Sigmoid colon (tissue), 6 donors: ENCODE measurements at regions not wholly inside any gene's neighbourhood (a gene's known extent, or its start where the extent isn't known, plus 50 kb on each side); places are given as distances from the start of the nearest gene placed in this dataset.
"Not testable (repeated sequence)": the region's sequence is repeated elsewhere in the genome, so short reads cannot be mapped to it uniquely, and the experiment has no call there.

Experiments
- DNase-seq: peaks from one replicate; pipeline ENCODE4 v3.0.0-alpha.2; 2019
- H3K27ac ChIP-seq, 4 donors: fragments of 200-600 bp; sonication (generic); one replicate each; pipeline ENCODE4 v1.5.1; 2016 to 2019; ENCODE audit warnings: mild to moderate bottlenecking in 1 of 4
- H3K27me3 ChIP-seq, 3 donors: fragments of 200-600 bp; sonication (generic); one replicate each; pipeline ENCODE4 v1.5.1; 2019; ENCODE audit warnings: mild to moderate bottlenecking in 1 of 3
- H3K36me3 ChIP-seq, 4 donors: fragments of 200-600 bp; sonication (generic); one replicate each; pipeline ENCODE4 v1.5.1; 2016 to 2019
- H3K4me1 ChIP-seq, 4 donors: fragments of 200-600 bp; sonication (generic); one replicate each; pipeline ENCODE4 v1.5.1; 2017 to 2019
- H3K4me3 ChIP-seq, 4 donors: fragments of 200-600 bp; sonication (generic); one replicate each; pipeline ENCODE4 v1.5.1; 2017 to 2019; ENCODE audit warnings: mild to moderate bottlenecking in 2 of 4, moderate library complexity in 1 of 4
- H3K9me3 ChIP-seq, 4 donors: fragments of 200-600 bp in 3 of 4; sonication (generic) in 3 of 4; one replicate each; pipeline versions ENCODE4 v1.5.1 to v1.6.1; 2013 to 2019
- CTCF ChIP-seq, 4 experiments: fragments of 450-650 bp in 3 of 4; fragments of 200-600 bp in 1 of 4; IDR thresholded peaks; one replicate each; pipeline ENCODE4 v1.5.1; 2016 to 2019; ENCODE audit warnings: antibody characterized with exemption in 4 of 4, mild to moderate bottlenecking in 3 of 4, moderate library complexity in 2 of 4
- EP300 ChIP-seq, 4 donors: sonication (generic); formaldehyde crosslinking; IDR thresholded peaks; one replicate each; pipeline ENCODE4 v1.6.1; 2017; ENCODE audit warnings: antibody characterized with exemption in 4 of 4
- POLR2A ChIP-seq, 2 donors: fragments of 450-650 bp; IDR thresholded peaks; one replicate each; pipeline ENCODE4 v1.6.1; 2016; ENCODE audit warnings: antibody characterized with exemption in 2 of 2, mild to moderate bottlenecking in 2 of 2, moderate library complexity in 2 of 2
- POLR2AphosphoS5 ChIP-seq, 4 donors: sonication (generic); formaldehyde crosslinking; IDR thresholded peaks; one replicate each; pipeline ENCODE4 v1.6.1; 2017; ENCODE audit warnings: antibody characterized with exemption in 4 of 4
- WGBS, 2 donors: extraction: QIAGEN DNeasy Blood & Tissue Kit; methylation state at CpG; one replicate each; pipeline ENCODE4 v1.1.7; 2013; 5-methylcytosine and 5-hydroxymethylcytosine counted together
- intact Hi-C: fragments of 100-400 bp; cut with DNase I; formaldehyde crosslinking; loops from one replicate; pipeline ENCODE4 v1.15.1; 2023
- donor health status: healthy with polysubstance abuse.
- donor health status: healthy.

GRCh38 chr12:75746621-75747020 lies 235.2 kb upstream of the KRR1 start:
- no peak for DNase-seq
- WGBS, 2 donors, result 91% methylated on average over 4 of the region's 4 CpGs
- Histone ChIP-seq H3K27ac (no peak overlapping the region), H3K9me3 (no peaks in the 10 kb centered on the region), H3K36me3 (no peaks in the 10 kb centered on the region), H3K4me1 (peaks cover 0 to 5% (median 0%) of the 10 kb centered on the region in 4 donors), H3K4me3 (no peak overlapping the region), H3K27me3 (no peaks in the 10 kb centered on the region)
- intact Hi-C loops, result no loop called here
- TF ChIP-seq EP300 (IDR thresholded peaks at IDR 0.05) (no peak), CTCF (IDR thresholded peaks at IDR 0.05) (no peak), POLR2AphosphoS5 (IDR thresholded peaks at IDR 0.05) (no peak), POLR2A (IDR thresholded peaks at IDR 0.05) (no peak)

GRCh38 chr12:75744607-75745256 lies 233.3 kb upstream of the KRR1 start:
- Histone ChIP-seq H3K27me3 (no peaks in the 10 kb centered on the region), H3K4me1 (peaks cover 0 to 5% (median 0%) of the 10 kb centered on the region in 4 donors), H3K27ac (no peak overlapping the region), H3K4me3 (no peak overlapping the region), H3K36me3 (no peaks in the 10 kb centered on the region), H3K9me3 (no peaks in the 10 kb centered on the region)
- WGBS, 2 donors, result 30 to 78% methylated on average over 1 of the region's 1 CpG
- TF ChIP-seq EP300 (IDR thresholded peaks at IDR 0.05) (no peak), POLR2AphosphoS5 (IDR thresholded peaks at IDR 0.05) (no peak), CTCF (IDR thresholded peaks at IDR 0.05) (no peak), POLR2A (IDR thresholded peaks at IDR 0.05) (no peak)
- intact Hi-C loops, result no loop called here
- no peak for DNase-seq

GRCh38 chr12:75742961-75743360 lies 231.6 kb upstream of the KRR1 start:
- Histone ChIP-seq H3K36me3 (no peaks in the 10 kb centered on the region), H3K4me3 (no peak overlapping the region), H3K27ac (no peak overlapping the region), H3K27me3 (no peaks in the 10 kb centered on the region), H3K9me3 (no peaks in the 10 kb centered on the region), H3K4me1 (peaks cover 0 to 19% (median 0%) of the 10 kb centered on the region in 4 donors)
- intact Hi-C loops, result no loop called here
- DNase-seq, result no peak
- TF ChIP-seq POLR2A (IDR thresholded peaks at IDR 0.05) (no peak), POLR2AphosphoS5 (IDR thresholded peaks at IDR 0.05) (no peak), CTCF (IDR thresholded peaks at IDR 0.05) (no peak), EP300 (IDR thresholded peaks at IDR 0.05) (no peak)
- WGBS, 2 donors, result 85 to 87% methylated on average over 1 of the region's 1 CpG

- Histone ChIP-seq H3K4me3 (no peak overlapping the region), H3K27ac (no peak overlapping the region), H3K9me3 (no peaks in the 10 kb centered on the region), H3K36me3 (no peaks in the 10 kb centered on the region), H3K4me1 (peaks cover 0 to 14% (median 0%) of the 10 kb centered on the region in 4 donors), H3K27me3 (no peaks in the 10 kb centered on the region)
- WGBS, 2 donors, result 93 to 94% methylated on average over 4 of the region's 4 CpGs
- no peak for DNase-seq
- TF ChIP-seq POLR2A (IDR thresholded peaks at IDR 0.05) (no peak), CTCF (IDR thresholded peaks at IDR 0.05) (no peak), EP300 (IDR thresholded peaks at IDR 0.05) (no peak), POLR2AphosphoS5 (IDR thresholded peaks at IDR 0.05) (no peak)
- intact Hi-C loops, result no loop called here
These were observed 230.6 kb upstream of the KRR1 start for GRCh38 chr12:75742048-75742447.

- no peak for DNase-seq
- no peak for TF ChIP-seq POLR2AphosphoS5 (IDR thresholded peaks at IDR 0.05)
- TF ChIP-seq EP300 (IDR thresholded peaks at IDR 0.05), result no peak
- no peak for TF ChIP-seq POLR2A (IDR thresholded peaks at IDR 0.05)
- no peak for TF ChIP-seq CTCF (IDR thresholded peaks at IDR 0.05)
- no peak overlapping the region for H3K27ac ChIP-seq
- no peaks in the 10 kb centered on the region for H3K27me3 ChIP-seq
- H3K36me3 ChIP-seq, result no peaks in the 10 kb centered on the region
- intact Hi-C loops, result no loop called here
- H3K4me1 ChIP-seq, result peaks cover 0 to 14% (median 0%) of the 10 kb centered on the region in 4 donors
- H3K9me3 ChIP-seq, result no peaks in the 10 kb centered on the region
- WGBS, 2 donors, result 77 to 84% methylated on average over 1 of the region's 1 CpG
- no peak overlapping the region for H3K4me3 ChIP-seq
These were observed 228.5 kb upstream of the KRR1 start for GRCh38 chr12:75739912-75740311.

- H3K36me3 ChIP-seq, intact Hi-C loops, H3K9me3 ChIP-seq, H3K27ac ChIP-seq, H3K27me3 ChIP-seq, DNase-seq, H3K4me3 ChIP-seq: not testable (repeated sequence)
- 95 to 97% methylated on average over 2 of the region's 2 CpGs for WGBS, 2 donors
- H3K4me1 ChIP-seq, result peaks cover 0 to 14% (median 0%) of the 10 kb centered on the region in 4 donors
These were observed 227.7 kb upstream of the KRR1 start for GRCh38 chr12:75739098-75739497.
